ENCODE measurements at regions not wholly inside any gene's neighbourhood (a gene's known extent, or its start where the extent isn't known, plus 50 kb on each side); places are given as distances from the start of the nearest gene placed in this dataset.

DNA sequence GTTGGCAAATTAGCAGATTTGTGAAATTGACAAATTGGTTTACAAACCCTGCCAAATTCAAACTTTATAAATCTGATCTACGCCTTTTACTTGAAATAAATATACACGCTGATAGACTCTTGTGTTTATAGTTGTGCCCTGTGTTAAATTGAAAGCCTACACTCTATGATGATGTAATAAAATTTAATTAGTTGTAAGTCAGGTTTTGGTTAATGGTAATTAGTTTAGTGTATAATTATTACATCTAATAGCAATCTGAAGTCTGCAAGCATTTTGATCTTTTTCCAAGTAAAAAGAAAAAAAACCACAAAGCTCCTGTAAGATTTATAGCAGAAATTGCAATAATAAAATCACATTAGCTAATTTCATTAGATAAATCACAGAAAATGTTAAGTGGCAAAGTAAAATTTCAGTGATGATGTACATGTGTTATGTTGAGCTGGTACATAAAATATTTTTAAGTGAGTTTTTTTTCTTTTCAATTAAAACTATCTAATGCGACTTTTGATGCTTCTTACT is 72.7 kb upstream of the TENM3 start:
- ATAC-seq (replicated peaks) (no peak), DNase-seq (no peak)
- no peaks in the 10 kb centered on the region for H3K36me3 Mint-ChIP-seq (ENCODE audit: insufficient read depth)
- no peaks in the 10 kb centered on the region for H3K27me3 Mint-ChIP-seq
- H3K27ac Mint-ChIP-seq: no peak overlapping the region
- no peak overlapping the region for H3K4me3 Mint-ChIP-seq
- H3K9me3 Mint-ChIP-seq: no peaks in the 10 kb centered on the region
- H3K4me1 Mint-ChIP-seq (ENCODE audit: low read depth in 2 of 2): no peaks in the 10 kb centered on the region

- DNase-seq (no peak), ATAC-seq (replicated peaks) (no peak)
- Mint-ChIP-seq H3K9me3 (no peaks in the 10 kb centered on the region), H3K27ac (no peak overlapping the region), H3K27me3 (no peaks in the 10 kb centered on the region), H3K36me3 (ENCODE audit: insufficient read depth) (no peaks in the 10 kb centered on the region), H3K4me1 (ENCODE audit: low read depth in 2 of 2) (peaks cover 0 to 4% of the 10 kb centered on the region in 2 donors), H3K4me3 (no peak overlapping the region)
These were observed 68.2 kb upstream of the TENM3 start for GRCh38 chr4:182174979-182175378.

DNA sequence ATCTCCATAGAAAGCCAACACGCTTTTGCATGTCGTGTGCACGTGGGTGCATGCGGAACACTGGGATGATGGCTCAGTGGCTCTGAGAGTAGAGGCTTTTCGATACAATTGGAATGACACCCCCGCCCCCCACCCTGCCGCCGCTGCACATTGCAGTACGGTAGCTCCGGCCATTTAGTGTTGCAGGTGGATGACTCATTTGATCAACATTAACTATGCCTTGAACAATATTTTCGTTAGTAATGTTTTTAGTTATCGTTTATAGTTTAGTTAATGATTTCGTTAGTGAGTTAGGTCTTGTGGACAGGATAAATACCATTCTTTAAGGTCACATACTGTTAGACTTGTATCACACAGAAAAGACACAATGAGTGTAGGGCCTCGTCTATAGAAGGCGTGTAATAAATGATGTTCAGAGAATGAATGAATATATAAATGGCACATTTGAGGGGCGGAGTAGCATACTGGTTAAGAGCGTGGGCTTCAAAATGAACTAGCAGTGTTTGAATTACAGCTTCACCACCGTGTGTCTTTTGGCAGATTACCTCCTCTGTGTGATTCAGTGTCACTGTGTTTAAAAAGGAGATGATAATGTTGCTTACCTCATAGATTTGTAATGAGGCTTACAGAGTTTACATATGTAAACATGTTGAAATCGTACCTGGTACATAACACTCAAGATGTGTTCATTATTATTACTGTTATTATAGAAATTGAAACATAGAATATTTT is 67.2 kb upstream of the TENM3 start:
- H3K9me3 Mint-ChIP-seq: no peaks in the 10 kb centered on the region
- peaks cover 0 to 4% of the 10 kb centered on the region in 2 donors for H3K4me1 Mint-ChIP-seq (ENCODE audit: low read depth in 2 of 2)
- no peak overlapping the region for H3K4me3 Mint-ChIP-seq
- H3K27me3 Mint-ChIP-seq: no peaks in the 10 kb centered on the region
- ATAC-seq (replicated peaks): no peak
- H3K36me3 Mint-ChIP-seq (ENCODE audit: insufficient read depth): no peaks in the 10 kb centered on the region
- no peak overlapping the region for H3K27ac Mint-ChIP-seq
- DNase-seq: no peak

DNA sequence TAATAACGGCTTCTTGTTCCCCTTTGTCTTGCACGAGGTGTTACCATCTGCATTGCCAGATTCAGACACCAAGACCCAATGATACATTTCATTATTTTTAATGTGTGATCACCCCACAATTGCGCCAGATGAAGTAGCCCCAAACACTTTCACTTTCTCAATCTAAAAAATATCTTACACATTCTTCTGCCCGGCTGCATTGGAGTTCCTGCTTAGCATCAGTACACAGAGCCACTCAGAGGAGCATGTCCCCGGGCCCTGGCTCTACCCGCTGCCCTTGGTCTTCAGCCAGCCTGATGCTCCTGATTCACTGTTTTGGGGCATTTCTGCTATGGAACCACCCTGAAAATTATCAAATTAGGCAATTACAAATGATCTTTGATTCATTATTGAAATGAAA is 66.0 kb upstream of the TENM3 start:
- no peaks in the 10 kb centered on the region for H3K36me3 Mint-ChIP-seq (ENCODE audit: insufficient read depth)
- no peak overlapping the region for H3K4me3 Mint-ChIP-seq
- no peaks in the 10 kb centered on the region for H3K27me3 Mint-ChIP-seq
- DNase-seq (no peak), ATAC-seq (replicated peaks) (no peak)
- H3K9me3 Mint-ChIP-seq: no peaks in the 10 kb centered on the region
- peaks cover 0 to 4% of the 10 kb centered on the region in 2 donors for H3K4me1 Mint-ChIP-seq (ENCODE audit: low read depth in 2 of 2)
- no peak overlapping the region for H3K27ac Mint-ChIP-seq

DNA sequence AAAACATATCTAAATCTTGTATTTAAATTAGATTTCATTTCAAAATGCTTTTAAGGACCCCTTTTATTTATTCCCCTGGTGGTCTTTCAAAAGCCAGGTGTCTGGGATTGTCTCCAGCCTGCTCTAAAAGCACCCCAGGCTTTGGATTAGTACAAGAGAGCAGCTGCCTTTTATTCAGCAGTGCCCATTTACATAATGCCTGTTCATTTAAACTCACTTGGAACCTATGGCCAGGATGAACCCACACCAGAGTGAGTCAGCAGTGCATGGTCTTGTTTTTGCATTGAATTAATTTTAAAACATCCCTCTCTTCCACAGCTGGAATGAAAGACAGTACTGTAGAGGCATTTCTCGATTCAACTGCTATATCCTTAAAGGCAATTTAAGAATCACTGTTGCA is 64.1 kb upstream of the TENM3 start:
- peaks cover 0 to 4% of the 10 kb centered on the region in 2 donors for H3K4me1 Mint-ChIP-seq (ENCODE audit: low read depth in 2 of 2)
- no peaks in the 10 kb centered on the region for H3K27me3 Mint-ChIP-seq
- DNase-seq: no peak
- H3K36me3 Mint-ChIP-seq (ENCODE audit: insufficient read depth): no peaks in the 10 kb centered on the region
- ATAC-seq (replicated peaks): no peak
- no peak overlapping the region for H3K27ac Mint-ChIP-seq
- H3K9me3 Mint-ChIP-seq: no peaks in the 10 kb centered on the region
- no peak overlapping the region for H3K4me3 Mint-ChIP-seq

- ATAC-seq (replicated peaks) (no peak), DNase-seq (no peak)
- no peaks in the 10 kb centered on the region for H3K9me3 Mint-ChIP-seq
- H3K27me3 Mint-ChIP-seq: no peaks in the 10 kb centered on the region
- H3K4me1 Mint-ChIP-seq (ENCODE audit: low read depth in 2 of 2): peaks cover 0 to 4% of the 10 kb centered on the region in 2 donors
- H3K36me3 Mint-ChIP-seq (ENCODE audit: insufficient read depth): no peaks in the 10 kb centered on the region
- no peak overlapping the region for H3K27ac Mint-ChIP-seq
- H3K4me3 Mint-ChIP-seq: no peak overlapping the region
These were observed 63.5 kb upstream of the TENM3 start for GRCh38 chr4:182179751-182180150.

DNA sequence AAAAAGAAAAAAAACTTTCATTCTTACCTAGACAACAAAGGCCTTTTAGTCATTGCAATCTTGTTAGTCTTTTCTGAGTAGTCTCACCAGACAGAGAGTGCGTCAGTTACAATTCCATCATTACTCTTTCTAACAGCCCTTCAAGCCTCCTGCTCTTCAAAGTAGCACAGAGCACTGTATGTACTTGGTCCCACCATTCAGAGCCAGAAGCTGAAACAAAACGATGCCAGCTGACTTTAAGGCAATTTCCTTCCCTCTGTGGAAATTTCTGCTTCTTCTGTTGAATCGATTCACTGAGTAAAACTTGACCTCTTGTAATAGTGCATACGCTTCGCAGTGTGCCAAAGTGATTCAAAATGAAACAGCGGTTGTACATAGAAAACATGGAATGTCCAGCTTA is 57.7 kb upstream of the TENM3 start:
- H3K27me3 Mint-ChIP-seq: no peaks in the 10 kb centered on the region

GRCh38 chr4:182187674-182188073 is 55.5 kb upstream of the TENM3 start:
- Mint-ChIP-seq H3K4me3 (no peak overlapping the region), H3K9me3 (no peaks in the 10 kb centered on the region), H3K36me3 (ENCODE audit: insufficient read depth) (peaks cover 2% of the 10 kb centered on the region), H3K27ac (no peak overlapping the region), H3K4me1 (ENCODE audit: low read depth in 2 of 2) (no peaks in the 10 kb centered on the region), H3K27me3 (no peaks in the 10 kb centered on the region)
- DNase-seq: no peak
- ATAC-seq (replicated peaks): no peak

More for the DNA sequence above, 57.7 kb upstream of the TENM3 start:
- H3K27ac Mint-ChIP-seq: no peak overlapping the region
- no peak overlapping the region for H3K4me3 Mint-ChIP-seq
- H3K36me3 Mint-ChIP-seq (ENCODE audit: insufficient read depth): peaks cover 2% of the 10 kb centered on the region
- H3K9me3 Mint-ChIP-seq: no peaks in the 10 kb centered on the region
- no peaks in the 10 kb centered on the region for H3K4me1 Mint-ChIP-seq (ENCODE audit: low read depth in 2 of 2)
- no peak for ATAC-seq (replicated peaks)
- no peak for DNase-seq

DNA sequence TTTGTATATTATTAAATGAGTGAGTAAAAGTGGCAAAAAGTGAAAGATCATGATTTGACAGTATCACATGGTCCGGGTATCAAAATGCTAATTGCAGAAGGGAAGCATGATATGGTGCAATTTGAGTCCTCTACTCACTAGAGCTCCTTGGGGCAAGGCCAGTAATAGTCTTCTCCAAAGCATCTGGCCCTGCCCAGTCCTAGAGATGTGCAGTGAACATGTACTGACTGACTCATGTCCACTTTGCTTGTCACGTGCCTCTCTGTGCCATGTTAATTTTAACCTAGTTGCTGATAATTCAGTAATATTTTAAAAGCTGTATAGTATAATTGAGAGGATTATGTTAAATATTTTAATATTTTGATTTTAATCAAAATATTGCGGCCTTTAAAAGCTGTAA is 54.6 kb upstream of the TENM3 start:
- Mint-ChIP-seq H3K9me3 (no peaks in the 10 kb centered on the region), H3K4me3 (no peak overlapping the region), H3K36me3 (ENCODE audit: insufficient read depth) (peaks cover 2% of the 10 kb centered on the region), H3K4me1 (ENCODE audit: low read depth in 2 of 2) (no peaks in the 10 kb centered on the region), H3K27me3 (no peaks in the 10 kb centered on the region), H3K27ac (no peak overlapping the region)
- DNase-seq (no peak), ATAC-seq (replicated peaks) (no peak)

DNA sequence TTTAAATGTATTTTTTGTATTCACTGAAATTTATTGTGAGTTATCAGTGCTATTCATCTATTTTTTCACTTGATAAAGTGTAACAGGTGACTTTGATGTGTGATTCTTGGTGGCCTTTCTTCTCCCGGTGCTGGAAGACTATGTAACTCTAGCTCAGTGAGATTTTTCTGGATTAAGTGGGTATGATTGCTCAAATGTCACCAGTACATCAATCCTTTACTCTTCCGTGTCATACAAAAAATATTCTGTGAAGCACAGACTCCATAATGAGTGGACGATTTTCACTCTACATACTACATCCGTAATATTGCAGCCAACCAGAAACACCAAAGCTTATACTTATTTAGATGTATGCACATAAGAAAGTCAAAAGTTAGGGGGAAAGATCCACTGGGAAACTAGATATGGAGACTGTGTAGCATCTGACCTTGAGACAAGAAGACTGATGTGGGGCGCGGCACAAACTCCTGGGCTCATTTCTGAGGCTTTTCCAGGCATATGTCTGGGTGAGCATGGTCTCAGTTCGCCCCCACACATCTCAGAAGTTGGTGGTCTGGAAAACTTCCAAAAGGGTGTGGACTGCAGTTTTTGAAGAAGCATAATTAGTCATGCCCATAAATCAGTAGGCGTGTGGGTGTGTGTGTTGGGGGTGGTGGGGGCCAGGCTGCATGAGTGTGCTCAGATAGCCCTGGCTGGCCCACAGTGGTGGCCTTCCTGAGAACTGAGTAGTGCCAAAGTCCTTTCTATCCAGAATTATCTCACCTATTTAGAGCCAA is 53.9 kb upstream of the TENM3 start:
- ATAC-seq (replicated peaks) (no peak), DNase-seq (no peak)
- Mint-ChIP-seq H3K36me3 (ENCODE audit: insufficient read depth) (peaks cover 2% of the 10 kb centered on the region), H3K4me3 (no peak overlapping the region), H3K9me3 (no peaks in the 10 kb centered on the region), H3K27me3 (no peaks in the 10 kb centered on the region), H3K4me1 (ENCODE audit: low read depth in 2 of 2) (no peaks in the 10 kb centered on the region), H3K27ac (no peak overlapping the region)

DNA sequence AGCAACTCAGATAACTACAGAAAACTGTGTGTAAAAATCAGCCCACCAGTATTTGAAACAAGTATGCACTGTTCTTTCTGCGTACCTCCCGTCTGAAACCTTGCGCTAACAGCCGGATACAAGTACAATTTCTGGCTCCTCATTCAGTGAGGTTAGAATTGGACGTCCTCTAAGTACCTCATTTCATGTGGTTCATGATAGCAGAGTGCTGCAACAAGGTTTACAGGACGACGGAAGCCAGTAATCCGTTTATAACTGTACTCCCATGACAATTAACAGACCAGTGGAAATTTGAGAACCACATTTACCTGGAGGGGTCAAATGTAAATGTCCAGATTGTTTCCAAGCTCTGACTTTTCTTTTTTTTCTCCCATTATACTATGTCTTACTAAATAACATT is 52.9 kb upstream of the TENM3 start:
- Mint-ChIP-seq H3K4me1 (ENCODE audit: low read depth in 2 of 2) (no peaks in the 10 kb centered on the region), H3K9me3 (no peaks in the 10 kb centered on the region), H3K27ac (no peak overlapping the region), H3K27me3 (no peaks in the 10 kb centered on the region), H3K36me3 (ENCODE audit: insufficient read depth) (no peaks in the 10 kb centered on the region), H3K4me3 (no peak overlapping the region)
- no peak for ATAC-seq (replicated peaks)
- DNase-seq: no peak

DNA sequence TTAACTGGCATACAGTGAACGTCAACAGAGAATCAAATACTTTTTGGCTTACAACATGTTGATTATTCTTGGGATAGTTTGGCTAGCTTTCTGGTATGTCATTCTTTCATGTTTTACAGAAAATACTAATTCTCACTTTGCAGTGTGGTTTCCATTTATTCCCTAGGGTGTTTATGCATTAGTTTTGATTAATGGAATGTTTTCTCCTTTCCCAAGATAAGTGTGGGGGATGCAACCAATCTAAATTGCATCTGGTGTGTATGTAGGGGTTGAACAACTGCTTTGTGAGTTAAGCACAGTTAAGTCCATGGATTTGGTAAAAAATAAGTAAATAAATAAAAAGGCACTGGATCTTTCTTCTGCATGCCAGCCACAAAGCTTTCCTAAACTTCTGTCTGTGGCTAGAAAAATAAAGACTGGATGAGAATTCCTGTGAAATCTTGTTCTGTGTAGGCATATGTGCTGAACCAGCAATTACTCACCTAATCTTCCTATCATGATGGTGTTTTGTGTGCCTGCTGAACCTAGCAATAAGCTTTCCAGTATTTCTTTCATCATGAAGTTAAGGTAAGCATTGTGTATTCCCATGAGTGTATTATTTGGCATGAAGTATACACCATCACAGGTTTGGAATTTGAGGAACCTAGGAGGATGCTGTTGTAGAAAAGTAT is 50.6 kb upstream of the TENM3 start:
- no peak for DNase-seq
- H3K36me3 Mint-ChIP-seq (ENCODE audit: insufficient read depth): no peaks in the 10 kb centered on the region
- H3K9me3 Mint-ChIP-seq: no peaks in the 10 kb centered on the region
- no peak overlapping the region for H3K27ac Mint-ChIP-seq
- H3K27me3 Mint-ChIP-seq: no peaks in the 10 kb centered on the region
- H3K4me3 Mint-ChIP-seq: no peak overlapping the region
- no peak for ATAC-seq (replicated peaks)
- no peaks in the 10 kb centered on the region for H3K4me1 Mint-ChIP-seq (ENCODE audit: low read depth in 2 of 2)

DNA sequence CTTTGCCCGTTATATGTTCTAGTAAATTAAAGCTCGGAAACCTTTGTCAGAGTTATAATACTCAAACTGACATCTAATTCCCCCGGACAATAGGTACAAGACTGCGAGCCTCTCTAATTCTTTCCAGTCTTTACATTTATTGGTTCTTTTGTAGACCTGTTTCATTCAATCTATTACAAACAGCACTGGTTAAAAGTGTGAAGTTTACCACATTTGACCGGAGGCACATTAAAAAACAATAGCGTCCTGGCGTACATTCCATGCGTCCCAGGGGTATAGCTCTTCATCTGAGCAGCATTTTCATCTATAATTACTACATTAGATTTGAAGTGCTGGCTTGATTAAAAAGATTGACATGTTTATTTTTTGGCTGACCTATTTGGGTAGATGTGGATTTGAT is 49.9 kb upstream of the TENM3 start:
- H3K4me3 Mint-ChIP-seq: no peak overlapping the region
- H3K27me3 Mint-ChIP-seq: no peaks in the 10 kb centered on the region
- no peaks in the 10 kb centered on the region for H3K4me1 Mint-ChIP-seq (ENCODE audit: low read depth in 2 of 2)
- no peak overlapping the region for H3K27ac Mint-ChIP-seq
- H3K36me3 Mint-ChIP-seq (ENCODE audit: insufficient read depth): no peaks in the 10 kb centered on the region
- no peak for ATAC-seq (replicated peaks)
- no peak for DNase-seq
- no peaks in the 10 kb centered on the region for H3K9me3 Mint-ChIP-seq

Data from effector memory CD8-positive, alpha-beta T cell (primary cell).